Inflammatory macrophage treated with lipopolysaccharide for 1 hour (primary cell): ENCODE measurements at regions not wholly inside any gene's neighbourhood (a gene's known extent, or its start where the extent isn't known, plus 50 kb on each side); places are given as distances from the start of the nearest gene placed in this dataset.
"Not testable (repeated sequence)": the region's sequence is repeated elsewhere in the genome, so short reads cannot be mapped to it uniquely, and the experiment has no call there.

ENCODE experiments used
- DNase-seq, 2 donors: peaks; one replicate each; pipeline ENCODE4 v3.0.0-alpha.2; 2020 to 2022

GRCh38 chr3:191884132-191884531 is 423.2 kb downstream of the PYDC2 start:
- DNase-seq, result no peak

DNA sequence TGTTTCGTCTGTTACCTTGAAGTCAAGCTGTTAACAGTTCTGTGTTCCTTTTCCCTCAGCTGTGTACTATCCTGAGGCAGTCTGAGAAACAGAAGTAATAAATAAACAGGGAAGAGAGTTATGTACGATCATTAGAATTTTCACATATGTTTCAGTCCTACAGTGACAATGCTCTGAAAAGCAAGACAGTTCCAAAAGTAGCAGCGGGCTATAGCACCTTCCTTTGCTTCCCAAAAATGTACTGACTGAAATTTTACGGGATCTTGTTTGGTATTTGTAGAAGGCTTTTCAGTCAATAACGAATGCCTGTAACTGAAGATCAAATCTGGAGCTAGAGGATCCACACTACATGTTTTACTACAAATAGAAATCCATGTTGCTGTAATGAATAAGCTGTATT is 428.1 kb downstream of the PYDC2 start:
- no peak for DNase-seq

- no peak for DNase-seq
Observed at GRCh38 chr3:191889756-191890155, 428.8 kb downstream of the PYDC2 start.

DNA sequence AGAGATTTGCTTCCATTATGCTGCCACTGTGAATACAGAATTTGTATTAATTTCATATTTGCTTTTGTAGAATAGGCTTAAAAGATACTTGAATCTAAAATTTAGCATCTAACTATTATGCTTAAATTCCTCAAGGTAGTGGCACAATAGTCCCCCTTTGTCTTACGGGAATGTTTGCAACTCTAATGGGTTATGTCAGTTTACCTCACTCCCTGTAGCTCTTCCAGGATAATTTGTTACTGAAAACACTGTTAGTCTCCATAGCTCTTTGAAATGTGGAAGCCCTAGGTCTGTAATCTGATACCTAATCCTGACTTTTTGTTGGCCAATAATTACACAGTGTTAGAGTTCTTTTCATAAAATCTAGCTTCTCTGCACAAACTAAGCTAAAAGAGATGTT is 433.4 kb downstream of the PYDC2 start:
- DNase-seq, result no peak

DNA sequence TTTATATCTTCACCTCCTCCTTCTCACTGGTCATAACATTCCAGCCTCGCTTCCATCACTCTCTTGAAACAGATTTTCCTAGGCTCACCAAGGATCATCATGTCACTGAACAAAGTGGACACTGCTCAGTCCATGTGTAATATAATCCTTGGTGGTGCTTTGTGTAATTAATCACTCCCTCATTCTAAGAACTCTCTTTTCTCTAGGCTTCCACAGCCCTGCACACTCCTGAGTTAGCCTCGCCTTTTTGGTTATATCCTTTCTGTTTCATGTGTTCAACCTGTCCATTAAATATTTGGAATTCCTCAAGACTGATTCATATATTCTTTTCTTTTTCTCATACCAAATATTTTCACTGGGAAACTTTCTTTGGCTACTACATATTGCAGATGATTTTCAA is 440.8 kb downstream of the PYDC2 start:
- no peak for DNase-seq

DNA sequence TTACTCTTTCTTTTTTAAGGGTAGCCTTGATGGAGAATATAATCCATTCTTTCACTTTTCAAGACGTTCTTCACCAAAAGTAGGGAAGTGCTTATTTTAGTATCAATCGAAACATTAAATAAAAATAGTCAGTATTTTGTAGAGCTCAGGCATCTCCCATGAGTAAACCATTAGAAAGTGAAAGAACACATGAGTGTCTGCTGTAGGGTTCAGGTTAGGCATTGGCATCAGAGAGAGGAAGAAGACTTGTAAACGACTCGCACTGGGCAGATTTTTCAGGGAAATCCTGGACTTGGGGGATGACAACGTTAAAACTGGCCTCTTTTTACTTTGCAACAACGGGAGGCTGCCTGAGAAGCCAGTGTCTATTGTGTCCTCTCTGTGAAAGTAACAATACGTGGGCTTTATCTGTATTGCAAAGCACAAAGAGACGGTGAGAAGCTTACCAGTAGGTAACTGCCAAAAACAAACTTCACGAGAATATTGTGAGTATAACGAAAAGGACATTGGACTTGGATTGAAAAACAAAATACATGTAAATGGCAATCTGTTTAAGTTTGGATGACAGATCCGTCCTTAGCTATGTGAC is 451.7 kb downstream of the PYDC2 start:
- DNase-seq, result no peak

DNA sequence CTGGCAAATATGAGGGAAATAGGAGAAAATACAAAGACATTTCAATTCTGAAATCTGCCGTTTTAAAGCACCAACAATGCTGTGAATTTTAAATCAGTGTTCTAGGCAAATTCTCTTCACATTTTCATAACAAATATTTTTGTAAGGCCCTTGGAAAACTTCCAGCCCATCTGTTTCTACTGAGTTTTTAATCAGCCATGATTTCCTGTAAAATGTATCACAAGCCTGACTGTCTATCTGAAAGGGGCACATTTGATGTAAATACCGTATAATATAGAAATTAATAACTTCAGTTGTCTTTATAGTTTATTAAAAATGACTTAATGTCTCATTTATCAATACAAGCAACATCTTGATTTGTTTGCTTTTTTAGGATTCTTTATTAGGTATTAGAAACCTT is 454.7 kb downstream of the PYDC2 start:
- no peak for DNase-seq

GRCh38 chr3:191919491-191920026 is 458.6 kb downstream of the PYDC2 start:
- no peak for DNase-seq

- DNase-seq, result no peak
Observed at GRCh38 chr3:191922570-191922969, 461.6 kb downstream of the PYDC2 start.

DNA sequence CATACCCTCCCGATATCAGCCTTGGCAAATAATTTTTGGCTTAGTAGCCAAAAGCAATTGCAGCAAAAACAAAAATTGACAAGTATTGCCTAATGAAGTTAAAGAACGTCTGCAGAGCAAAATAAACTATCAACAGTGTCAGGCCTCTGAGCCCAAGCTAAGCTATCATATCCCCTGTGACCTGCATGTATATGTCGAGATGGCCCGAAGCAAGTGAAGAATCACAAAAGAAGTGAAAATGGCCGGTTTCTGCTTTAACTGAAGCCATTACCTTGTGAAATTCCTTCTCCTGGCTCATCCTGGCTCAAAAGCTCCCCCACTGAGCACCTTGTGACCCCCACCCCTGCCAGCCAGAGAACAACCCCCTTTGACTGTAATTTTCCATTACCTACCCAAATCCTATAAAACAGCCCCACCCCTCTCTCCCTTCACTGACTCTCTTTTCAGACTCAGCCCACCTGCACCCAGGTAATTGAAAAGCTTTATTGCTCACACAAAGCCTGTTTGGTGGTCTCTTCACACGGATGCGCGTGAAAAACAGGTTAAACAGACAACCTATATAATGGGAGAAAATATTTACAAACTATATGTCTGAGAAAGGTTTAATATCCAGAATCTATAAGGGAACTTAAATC is 466.3 kb downstream of the PYDC2 start:
- not testable (repeated sequence) for DNase-seq

DNA sequence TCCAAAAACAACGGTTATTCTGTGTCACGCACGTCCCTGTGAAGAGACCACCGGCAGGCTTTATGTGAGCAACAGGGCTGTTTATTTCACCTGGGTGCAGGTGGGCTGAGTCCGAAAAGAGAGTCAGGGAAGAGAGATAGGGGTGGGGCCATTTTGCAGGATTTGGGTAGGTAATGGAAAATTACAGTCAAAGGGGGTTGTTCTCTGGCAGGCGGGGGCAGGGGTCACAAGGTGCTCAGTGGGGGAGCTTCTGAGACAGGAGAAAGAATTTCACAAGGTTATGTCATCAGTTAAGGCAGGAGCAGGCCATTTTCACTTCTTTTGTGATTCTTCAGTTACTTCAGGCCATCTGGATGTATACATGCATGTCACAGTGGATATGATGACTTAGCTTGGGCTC is 467.0 kb downstream of the PYDC2 start:
- not testable (repeated sequence) for DNase-seq

DNA sequence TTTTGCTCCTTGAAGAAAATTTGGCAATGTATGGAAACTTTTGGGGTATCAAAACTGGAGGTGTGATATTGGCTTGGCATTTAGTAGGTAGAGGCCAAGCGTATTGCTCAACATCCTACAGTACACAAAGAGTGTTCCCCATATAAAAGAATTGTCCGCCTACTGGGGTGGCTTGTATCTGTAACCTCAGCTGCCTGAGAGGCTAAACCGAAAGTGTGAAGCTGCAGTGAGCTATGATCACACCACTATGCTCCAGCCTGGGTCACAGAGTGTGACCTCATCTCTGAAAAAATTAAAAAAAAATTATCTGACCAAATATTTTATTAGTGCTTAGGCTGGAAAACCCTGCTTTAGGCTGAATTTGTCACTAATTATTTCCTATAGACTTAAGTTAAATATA is 483.9 kb downstream of the PYDC2 start:
- no peak for DNase-seq

DNA sequence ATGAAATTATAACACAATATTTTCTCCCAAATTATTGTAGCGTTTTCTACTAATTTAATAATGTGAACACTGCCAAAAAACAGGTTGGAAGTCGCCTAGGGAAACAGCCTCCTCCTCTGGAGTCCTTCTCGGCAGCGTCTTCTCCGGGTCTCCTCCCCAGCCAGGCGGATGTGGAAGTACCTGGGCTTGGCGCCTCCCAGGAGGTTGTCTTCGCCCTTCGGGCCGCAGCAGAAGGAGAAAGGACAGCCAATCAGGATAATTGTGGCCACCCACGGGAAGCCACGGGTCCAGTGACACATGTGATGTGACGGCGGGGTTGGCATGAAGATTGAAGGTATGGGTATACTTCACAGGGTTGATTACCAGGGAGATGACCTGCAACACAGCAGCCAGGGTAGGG is 491.2 kb downstream of the PYDC2 start:
- DNase-seq, result no peak

GRCh38 chr3:191952609-191953008 is 491.6 kb downstream of the PYDC2 start:
- no peak for DNase-seq

- no peak for DNase-seq
Observed at GRCh38 chr3:191958980-191959671, 498.2 kb downstream of the PYDC2 start.

DNA sequence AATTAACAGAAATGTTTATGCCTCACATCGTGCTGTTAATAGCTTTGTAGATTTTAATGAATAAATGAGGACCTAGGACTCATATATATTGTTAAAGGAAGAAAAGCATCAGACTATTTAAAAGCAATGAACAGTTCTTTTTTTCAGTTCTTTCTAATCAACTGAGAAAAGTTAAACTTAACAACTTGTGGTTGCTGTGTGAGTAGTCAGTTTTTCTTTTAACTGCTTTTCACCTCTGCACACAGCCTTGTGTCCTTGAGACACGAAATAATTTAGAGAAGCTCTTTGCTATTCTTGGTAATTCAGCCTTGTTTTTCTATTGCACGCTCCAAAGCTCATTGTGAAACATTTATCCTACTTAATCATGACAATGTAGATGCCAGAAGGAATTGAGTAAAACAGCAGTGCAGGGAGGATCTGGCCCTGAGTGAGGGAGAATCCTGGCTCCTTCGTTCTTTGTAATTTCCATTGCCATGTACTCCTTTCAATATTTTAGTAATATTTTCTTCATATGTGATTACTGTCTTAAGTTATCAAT is 499.0 kb downstream of the PYDC2 start:
- no peak for DNase-seq

DNA sequence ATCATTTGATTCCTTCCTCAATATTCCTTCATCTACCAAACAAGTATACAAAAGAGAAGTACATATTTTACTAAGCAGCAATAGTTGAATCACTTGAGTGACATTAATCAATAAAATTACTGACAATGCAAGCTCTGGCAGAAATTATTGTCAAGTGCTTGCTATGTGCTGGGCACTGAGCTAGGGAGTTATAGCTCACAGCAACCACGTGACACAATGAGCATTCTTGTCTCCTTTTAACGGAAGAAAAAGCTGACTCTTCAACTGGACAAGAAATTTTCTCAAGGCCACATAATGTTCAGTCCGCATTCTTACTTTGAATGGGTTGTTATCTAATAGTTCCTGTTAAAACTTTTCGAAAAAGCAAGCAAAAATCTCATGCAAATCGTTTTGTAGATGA is 500.1 kb downstream of the PYDC2 start:
- DNase-seq, result no peak

DNA sequence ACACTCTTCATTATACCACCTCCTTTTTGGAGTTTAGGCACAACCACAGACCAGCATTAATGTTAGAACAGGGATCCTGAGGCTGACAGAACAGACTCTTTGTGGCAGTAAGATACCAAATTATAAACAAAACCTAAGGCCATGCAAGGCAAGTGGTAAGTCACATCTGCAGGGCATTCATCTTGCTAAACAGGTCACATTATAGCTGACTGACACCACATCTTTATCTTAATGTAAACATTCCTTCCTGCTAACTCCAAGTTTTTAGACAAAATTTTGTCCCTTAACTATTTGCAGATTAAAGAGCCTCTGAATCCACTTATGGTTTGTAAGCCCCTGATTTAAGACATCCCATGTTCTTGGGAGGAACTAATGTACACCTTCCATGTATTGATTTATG is 500.6 kb downstream of the PYDC2 start:
- DNase-seq, result no peak

GRCh38 chr3:191962324-191962723 is 501.4 kb downstream of the PYDC2 start:
- DNase-seq, result no peak

DNA sequence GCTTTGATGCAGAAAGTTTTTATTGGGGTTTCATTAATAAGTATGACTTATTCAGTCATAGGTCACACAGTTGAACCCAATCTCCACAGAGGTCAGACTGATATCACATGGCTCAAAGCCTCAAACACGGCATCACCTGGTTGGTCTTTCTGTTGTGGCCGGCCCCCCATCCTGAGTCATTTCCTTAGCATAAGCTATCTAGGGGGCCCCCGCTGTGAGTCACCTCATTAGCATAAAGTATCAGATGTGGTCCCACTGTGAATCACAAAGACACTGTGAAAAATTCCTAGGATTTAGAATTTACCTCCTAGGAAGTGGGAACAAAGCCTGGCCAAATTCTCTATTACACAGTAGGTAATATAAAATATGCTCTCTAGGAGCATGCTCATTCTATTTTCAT is 502.2 kb downstream of the PYDC2 start:
- no peak for DNase-seq

- DNase-seq, result no peak
Observed at GRCh38 chr3:191966556-191966955, 505.6 kb downstream of the PYDC2 start.

GRCh38 chr3:191968299-191968698 is 507.3 kb downstream of the PYDC2 start:
- no peak for DNase-seq

DNA sequence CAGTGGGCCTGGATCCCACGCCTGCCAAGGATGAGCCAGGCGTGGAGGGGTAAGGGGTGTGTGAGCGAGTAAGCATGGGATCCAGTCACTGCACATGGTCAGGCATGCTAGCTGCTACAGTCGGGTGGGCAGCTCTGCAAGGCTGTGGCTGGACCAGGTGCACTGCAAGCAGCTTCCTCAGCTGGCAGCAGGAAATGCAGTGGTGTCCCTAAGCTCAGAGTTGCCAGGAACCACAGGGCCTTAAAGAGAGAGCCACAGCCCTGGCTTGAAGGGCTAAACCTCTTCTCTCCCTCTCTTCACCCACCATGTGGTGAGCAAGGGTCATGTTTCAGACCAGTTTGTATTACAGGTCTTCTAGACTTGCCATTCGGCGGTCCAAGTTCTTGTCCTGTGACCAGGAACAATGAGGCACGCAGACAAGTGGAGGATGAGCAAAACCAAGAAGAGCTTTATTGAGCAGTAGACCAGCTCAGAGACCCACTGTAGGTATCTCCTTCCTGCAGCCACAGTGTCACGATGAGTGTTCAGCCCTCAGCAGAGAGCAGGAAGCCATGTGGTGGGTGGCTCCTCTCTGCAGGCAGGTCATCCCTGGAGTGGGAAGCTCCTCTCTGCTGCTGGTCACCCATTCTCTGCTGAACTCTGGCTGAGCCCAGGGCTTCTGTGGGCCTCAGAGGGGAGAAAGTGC is 511.9 kb downstream of the PYDC2 start:
- DNase-seq, result no peak
